KMS-11 (cell line): ENCODE measurements at regions not wholly inside any gene's neighbourhood (a gene's known extent, or its start where the extent isn't known, plus 50 kb on each side); places are given as distances from the start of the nearest gene placed in this dataset.

Source experiments
- H2AFZ ChIP-seq: fragments of 200-600 bp; sonication (generic); 2 replicates; pipeline ENCODE4 v1.6.1; 2016; ENCODE audit warnings: antibody characterized with exemption, mixed run types, low read depth
- H3K27ac ChIP-seq: fragments of 200-600 bp; sonication (generic); 2 replicates; pipeline ENCODE4 v1.6.1; 2016; ENCODE audit warnings: mild to moderate bottlenecking, mixed run types
- H3K27me3 ChIP-seq: fragments of 200-600 bp; sonication (generic); 2 replicates; pipeline ENCODE4 v1.6.1; 2017; ENCODE audit warnings: mild to moderate bottlenecking, low read depth, mixed run types, moderate library complexity; ENCODE audit not compliant: insufficient read depth
- H3K36me3 ChIP-seq: fragments of 200-600 bp; sonication (generic); 2 replicates; pipeline ENCODE4 v1.6.1; 2017; ENCODE audit warnings: mild to moderate bottlenecking, mixed run types; ENCODE audit not compliant: insufficient read depth
- H3K4me1 ChIP-seq: fragments of 200-600 bp; sonication (generic); 2 replicates; pipeline ENCODE4 v1.6.1; 2016; ENCODE audit warnings: mild to moderate bottlenecking, low read depth, mixed run types; ENCODE audit not compliant: poor library complexity, severe bottlenecking
- H3K4me2 ChIP-seq: fragments of 200-600 bp; sonication (generic); 2 replicates; pipeline ENCODE4 v1.7.0; 2016; ENCODE audit warnings: mild to moderate bottlenecking, mixed run types
- H3K4me3 ChIP-seq: fragments of 200-600 bp; sonication (generic); IDR thresholded peaks from 2 replicates; pipeline ENCODE4 v1.6.1; 2017; ENCODE audit warnings: low read depth, low read length, mixed read lengths; ENCODE audit not compliant: insufficient read depth
- H3K79me2 ChIP-seq: fragments of 200-600 bp; sonication (generic); 2 replicates; pipeline ENCODE4 v1.6.1; 2016; ENCODE audit warnings: low read depth, mixed run types; ENCODE audit not compliant: insufficient read depth
- H3K9ac ChIP-seq: fragments of 200-600 bp; sonication (generic); 2 replicates; pipeline ENCODE4 v1.6.1; 2016; ENCODE audit warnings: mild to moderate bottlenecking, mixed run types
- H4K20me1 ChIP-seq: fragments of 200-600 bp; sonication (generic); 2 replicates; pipeline ENCODE4 v1.6.1; 2016; ENCODE audit warnings: mild to moderate bottlenecking, mixed run types; ENCODE audit not compliant: insufficient read depth
- TF ChIP-seq, protein P1 (sequence below): fragments of 200-600 bp; sonication (generic); conservative IDR thresholded peaks from 2 replicates; pipeline ENCODE4 v1.6.1; 2017; ENCODE audit warnings: low read depth, mild to moderate bottlenecking, antibody characterized with exemption, low read length, moderate library complexity, mixed read lengths

DNA sequence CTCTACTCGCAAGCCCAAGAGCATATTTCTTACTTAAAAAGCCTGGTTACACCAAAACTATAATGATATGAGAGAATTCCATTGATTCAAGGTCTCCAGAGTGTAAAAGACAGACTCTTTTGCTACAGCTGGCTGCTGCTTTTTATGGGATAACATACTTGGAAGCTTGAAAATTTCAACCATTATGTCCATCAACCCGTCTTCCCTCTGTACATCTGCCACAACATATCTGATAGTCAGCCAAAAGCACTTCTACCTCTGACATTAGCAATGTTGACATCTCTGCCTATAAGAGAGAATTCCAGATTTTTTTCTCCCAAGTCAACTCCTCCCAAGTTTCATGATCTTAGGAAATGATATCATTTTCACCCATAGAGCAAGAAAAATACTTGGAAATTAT is 54.4 kb upstream of the IQCM start:
- Histone ChIP-seq H3K9ac (no peak overlapping the region), H3K79me2 (no peaks in the 10 kb centered on the region), H3K36me3 (no peaks in the 10 kb centered on the region), H4K20me1 (no peaks in the 10 kb centered on the region), H3K4me3 (no peak overlapping the region), H3K4me1 (no peaks in the 10 kb centered on the region), H3K27ac (no peak overlapping the region), H3K4me2 (no peak overlapping the region), H2AFZ (no peak overlapping the region), H3K27me3 (no peaks in the 10 kb centered on the region)
- TF ChIP-seq, protein P1, sequence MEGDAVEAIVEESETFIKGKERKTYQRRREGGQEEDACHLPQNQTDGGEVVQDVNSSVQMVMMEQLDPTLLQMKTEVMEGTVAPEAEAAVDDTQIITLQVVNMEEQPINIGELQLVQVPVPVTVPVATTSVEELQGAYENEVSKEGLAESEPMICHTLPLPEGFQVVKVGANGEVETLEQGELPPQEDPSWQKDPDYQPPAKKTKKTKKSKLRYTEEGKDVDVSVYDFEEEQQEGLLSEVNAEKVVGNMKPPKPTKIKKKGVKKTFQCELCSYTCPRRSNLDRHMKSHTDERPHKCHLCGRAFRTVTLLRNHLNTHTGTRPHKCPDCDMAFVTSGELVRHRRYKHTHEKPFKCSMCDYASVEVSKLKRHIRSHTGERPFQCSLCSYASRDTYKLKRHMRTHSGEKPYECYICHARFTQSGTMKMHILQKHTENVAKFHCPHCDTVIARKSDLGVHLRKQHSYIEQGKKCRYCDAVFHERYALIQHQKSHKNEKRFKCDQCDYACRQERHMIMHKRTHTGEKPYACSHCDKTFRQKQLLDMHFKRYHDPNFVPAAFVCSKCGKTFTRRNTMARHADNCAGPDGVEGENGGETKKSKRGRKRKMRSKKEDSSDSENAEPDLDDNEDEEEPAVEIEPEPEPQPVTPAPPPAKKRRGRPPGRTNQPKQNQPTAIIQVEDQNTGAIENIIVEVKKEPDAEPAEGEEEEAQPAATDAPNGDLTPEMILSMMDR = no peak

DNA sequence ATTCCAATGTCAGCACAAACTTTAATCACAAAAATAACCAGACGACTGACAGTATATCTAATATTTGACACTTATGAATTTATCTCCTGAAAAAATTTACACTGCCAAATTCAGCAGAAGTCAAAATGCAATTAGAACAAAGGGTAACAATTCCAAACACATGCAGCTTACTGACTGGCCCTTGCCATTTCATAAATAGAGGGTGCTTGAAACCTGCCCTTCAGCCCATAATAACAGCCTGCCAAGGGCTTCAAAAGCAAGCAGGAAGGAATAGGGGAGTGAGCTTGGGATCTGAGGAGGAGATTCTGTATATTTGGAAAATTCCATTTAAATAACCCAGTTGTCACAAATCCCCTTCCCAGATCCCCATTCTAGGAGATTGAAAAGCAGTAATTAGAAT is 66.1 kb upstream of the IQCM start:
- Histone ChIP-seq H3K36me3 (no peaks in the 10 kb centered on the region), H3K9ac (no peak overlapping the region), H2AFZ (no peak overlapping the region), H3K27me3 (no peaks in the 10 kb centered on the region), H3K4me1 (no peaks in the 10 kb centered on the region), H3K27ac (no peak overlapping the region), H3K4me2 (no peak overlapping the region), H4K20me1 (no peaks in the 10 kb centered on the region), H3K4me3 (no peak overlapping the region), H3K79me2 (no peaks in the 10 kb centered on the region)
- TF ChIP-seq, protein P1 = no peak

DNA sequence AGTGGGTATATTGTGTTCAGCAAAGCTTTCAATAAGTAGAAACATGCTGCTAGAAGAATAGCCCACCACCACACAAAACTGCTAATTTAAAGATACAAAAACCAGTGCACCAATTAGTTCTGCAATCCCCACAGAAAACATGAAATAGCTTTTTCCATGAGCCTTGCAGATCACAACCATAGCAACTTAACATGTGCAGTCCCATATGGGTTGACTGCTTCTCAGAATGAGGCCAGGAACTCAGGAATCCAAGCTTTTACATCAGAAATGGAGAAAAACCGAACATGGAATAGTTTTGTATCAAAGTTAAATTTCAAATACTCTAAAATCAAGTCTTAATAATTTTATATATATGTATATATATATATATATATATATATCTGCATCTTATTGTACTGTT is 66.6 kb upstream of the IQCM start:
- Histone ChIP-seq H4K20me1 (no peaks in the 10 kb centered on the region), H3K4me3 (no peak overlapping the region), H3K9ac (no peak overlapping the region), H3K4me2 (no peak overlapping the region), H3K27me3 (no peaks in the 10 kb centered on the region), H3K36me3 (no peaks in the 10 kb centered on the region), H3K27ac (no peak overlapping the region), H2AFZ (no peak overlapping the region), H3K4me1 (no peaks in the 10 kb centered on the region), H3K79me2 (no peaks in the 10 kb centered on the region)
- TF ChIP-seq, protein P1 = no peak

DNA sequence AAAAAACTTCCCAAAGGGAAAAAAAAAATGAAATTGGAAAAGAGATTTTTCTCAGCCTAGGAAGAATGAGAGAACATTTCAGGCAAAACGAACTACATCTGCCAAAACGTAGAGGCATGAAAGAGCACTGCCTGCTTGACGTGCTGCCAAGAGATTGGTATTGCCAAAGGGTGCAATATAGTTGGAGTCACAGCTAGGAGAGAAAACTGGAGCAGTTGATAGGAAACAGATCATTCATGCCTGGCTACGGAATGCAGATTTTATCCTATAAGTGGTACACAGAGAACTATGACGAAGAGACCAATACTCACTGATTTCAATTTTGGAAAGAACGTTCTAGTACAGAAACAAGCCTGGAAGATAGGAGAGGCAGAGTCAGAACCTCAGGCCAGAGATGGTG is 68.4 kb upstream of the IQCM start:
- no peaks in the 10 kb centered on the region for H3K79me2 ChIP-seq
- no peaks in the 10 kb centered on the region for H3K36me3 ChIP-seq
- H4K20me1 ChIP-seq = no peaks in the 10 kb centered on the region
- TF ChIP-seq, protein P1 = no peak
- no peak overlapping the region for H3K4me2 ChIP-seq
- no peaks in the 10 kb centered on the region for H3K4me1 ChIP-seq
- no peak overlapping the region for H3K27ac ChIP-seq
- no peaks in the 10 kb centered on the region for H3K27me3 ChIP-seq
- H3K4me3 ChIP-seq = no peak overlapping the region
- no peak overlapping the region for H2AFZ ChIP-seq
- H3K9ac ChIP-seq = no peak overlapping the region
